ENCODE measurements at regions not wholly inside any gene's neighbourhood (a gene's known extent, or its start where the extent isn't known, plus 50 kb on each side); places are given as distances from the start of the nearest gene placed in this dataset.

DNA sequence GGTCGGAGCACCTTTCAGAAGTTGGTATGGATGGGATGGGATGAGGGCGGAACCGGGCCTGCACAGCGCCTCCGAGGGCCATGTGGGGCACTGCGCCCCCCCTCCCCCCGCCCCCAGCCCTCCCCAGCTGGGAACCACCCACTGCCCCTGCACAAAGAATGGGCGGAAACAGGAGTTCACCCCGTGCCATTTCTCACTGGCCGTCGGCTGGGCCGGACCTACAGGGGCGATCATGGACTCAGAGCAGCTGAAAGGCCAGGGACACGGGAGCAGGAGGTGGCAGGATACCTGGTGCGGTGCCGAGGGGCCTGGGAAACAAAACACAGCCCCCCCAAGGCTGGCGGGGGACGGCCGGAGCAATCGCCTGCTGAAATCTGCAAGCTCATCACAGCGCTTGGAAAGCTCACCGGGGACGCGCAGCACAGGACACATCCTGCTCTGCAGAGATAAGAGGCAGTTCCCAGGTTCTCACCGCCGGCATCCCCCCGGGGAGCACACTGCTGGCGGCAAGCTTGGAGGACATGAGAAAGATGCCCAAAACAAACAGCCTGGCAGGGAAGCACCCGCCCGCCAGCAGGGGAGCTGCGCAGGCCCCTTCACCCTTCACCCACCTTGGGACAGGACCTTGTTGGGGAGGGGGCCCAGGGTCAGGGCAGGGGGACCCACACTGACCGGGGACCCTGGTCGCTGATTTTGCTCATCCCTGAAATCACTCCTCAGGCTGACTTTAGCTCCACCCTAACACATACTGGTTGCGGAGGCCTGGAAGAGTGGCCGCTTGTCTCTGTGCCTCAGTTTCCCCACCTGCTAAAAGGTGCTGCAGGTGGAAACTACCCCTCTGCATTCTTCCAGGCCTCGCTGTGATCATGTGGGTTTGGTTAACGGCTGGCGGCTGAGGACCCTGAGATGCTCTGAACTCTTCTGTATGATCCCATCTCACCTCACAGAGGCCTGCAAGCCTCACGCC lies 263.9 kb downstream of the C16orf95 start:
- intact Hi-C loops (cut with DNase I) = no loop called here
- H3K4me1 ChIP-seq = no peaks in the 10 kb centered on the region
- peaks cover 39% of the 10 kb centered on the region for H3K27me3 ChIP-seq (ENCODE audit: low read depth)
- no peak overlapping the region for H3K4me3 ChIP-seq
- no peaks in the 10 kb centered on the region for H3K36me3 ChIP-seq
- no peak for ATAC-seq
- no peak for DNase-seq
- no peaks in the 10 kb centered on the region for H3K9me3 ChIP-seq
- TF ChIP-seq, protein P1, sequence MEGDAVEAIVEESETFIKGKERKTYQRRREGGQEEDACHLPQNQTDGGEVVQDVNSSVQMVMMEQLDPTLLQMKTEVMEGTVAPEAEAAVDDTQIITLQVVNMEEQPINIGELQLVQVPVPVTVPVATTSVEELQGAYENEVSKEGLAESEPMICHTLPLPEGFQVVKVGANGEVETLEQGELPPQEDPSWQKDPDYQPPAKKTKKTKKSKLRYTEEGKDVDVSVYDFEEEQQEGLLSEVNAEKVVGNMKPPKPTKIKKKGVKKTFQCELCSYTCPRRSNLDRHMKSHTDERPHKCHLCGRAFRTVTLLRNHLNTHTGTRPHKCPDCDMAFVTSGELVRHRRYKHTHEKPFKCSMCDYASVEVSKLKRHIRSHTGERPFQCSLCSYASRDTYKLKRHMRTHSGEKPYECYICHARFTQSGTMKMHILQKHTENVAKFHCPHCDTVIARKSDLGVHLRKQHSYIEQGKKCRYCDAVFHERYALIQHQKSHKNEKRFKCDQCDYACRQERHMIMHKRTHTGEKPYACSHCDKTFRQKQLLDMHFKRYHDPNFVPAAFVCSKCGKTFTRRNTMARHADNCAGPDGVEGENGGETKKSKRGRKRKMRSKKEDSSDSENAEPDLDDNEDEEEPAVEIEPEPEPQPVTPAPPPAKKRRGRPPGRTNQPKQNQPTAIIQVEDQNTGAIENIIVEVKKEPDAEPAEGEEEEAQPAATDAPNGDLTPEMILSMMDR (IDR thresholded peaks at IDR 0.05) = no peak
- no peak overlapping the region for H3K27ac ChIP-seq

DNA sequence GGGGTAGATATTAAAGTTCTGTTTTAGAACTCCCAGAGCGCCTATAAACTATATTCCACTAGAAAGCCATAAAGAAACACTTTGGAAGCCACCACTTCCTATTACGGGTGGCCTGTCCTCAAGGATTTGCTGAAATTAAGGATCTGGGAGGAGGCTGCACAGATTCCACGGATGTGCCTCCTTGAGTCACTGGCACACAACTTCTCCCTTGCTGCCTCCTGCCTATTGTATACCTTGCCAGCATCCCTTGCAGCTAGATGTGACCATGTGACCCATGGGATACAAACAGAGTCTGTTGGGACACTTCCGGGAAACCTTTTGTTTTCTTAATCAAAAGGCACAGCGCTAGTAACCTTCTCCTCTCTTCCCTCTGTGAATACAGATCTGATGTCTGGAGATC lies 263.0 kb downstream of the C16orf95 start:
- H3K4me1 ChIP-seq = no peaks in the 10 kb centered on the region
- no peak overlapping the region for H3K27ac ChIP-seq
- DNase-seq (no peak), ATAC-seq (no peak)
- intact Hi-C loops (cut with DNase I) = no loop called here
- H3K9me3 ChIP-seq = no peaks in the 10 kb centered on the region
- TF ChIP-seq, protein P1 (IDR thresholded peaks at IDR 0.05) = no peak
- H3K4me3 ChIP-seq = no peak overlapping the region
- H3K36me3 ChIP-seq = no peaks in the 10 kb centered on the region
- H3K27me3 ChIP-seq (ENCODE audit: low read depth) = peaks cover 39% of the 10 kb centered on the region

DNA sequence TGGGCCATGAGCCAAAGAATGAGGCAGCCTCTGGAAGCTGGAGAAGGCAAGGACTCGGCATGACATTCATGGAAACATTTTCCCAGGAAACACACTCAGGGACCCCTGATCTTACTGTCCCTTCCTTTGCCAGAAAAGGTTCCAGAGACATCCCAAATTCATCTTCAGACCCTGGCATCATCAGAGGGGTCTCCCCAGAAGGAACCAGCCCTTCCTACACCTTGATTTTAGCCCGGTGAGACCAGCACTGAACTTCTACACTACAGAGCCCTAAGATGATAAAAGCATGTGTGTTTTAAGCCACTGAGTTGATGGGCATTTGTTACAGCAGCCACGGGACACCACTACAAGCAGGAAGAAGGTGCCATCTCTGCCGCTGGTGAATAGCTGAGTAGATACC lies 262.3 kb downstream of the C16orf95 start:
- H3K27ac ChIP-seq = no peak overlapping the region
- H3K4me1 ChIP-seq = no peaks in the 10 kb centered on the region
- H3K9me3 ChIP-seq = no peaks in the 10 kb centered on the region
- TF ChIP-seq, protein P1 (IDR thresholded peaks at IDR 0.05) = no peak
- DNase-seq (no peak), ATAC-seq (no peak)
- intact Hi-C loops (cut with DNase I) = no loop called here
- no peaks in the 10 kb centered on the region for H3K36me3 ChIP-seq
- H3K27me3 ChIP-seq (ENCODE audit: low read depth) = peaks cover 37% of the 10 kb centered on the region
- H3K4me3 ChIP-seq = no peak overlapping the region

DNA sequence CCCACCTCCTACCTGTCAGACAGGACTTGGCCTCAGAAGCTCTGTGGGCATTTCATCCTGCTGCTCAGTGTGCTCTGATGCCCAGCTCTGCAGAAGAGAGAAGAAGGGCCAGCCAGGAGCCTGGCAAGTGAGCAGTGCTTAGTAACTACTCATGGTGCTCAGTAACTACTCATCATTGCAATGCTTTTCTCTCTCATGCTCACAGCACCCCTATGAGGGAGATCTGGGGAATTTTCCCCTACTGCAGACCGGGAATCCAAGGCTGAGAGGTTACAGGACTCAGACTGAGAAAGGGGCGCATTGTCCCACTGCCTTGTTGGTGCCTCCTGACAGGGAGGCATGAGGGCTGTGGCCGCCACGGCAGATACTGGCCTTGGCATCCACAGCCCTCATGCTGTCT lies 261.1 kb downstream of the C16orf95 start:
- ATAC-seq = no peak
- H3K36me3 ChIP-seq = no peaks in the 10 kb centered on the region
- H3K27me3 ChIP-seq (ENCODE audit: low read depth) = peaks cover 32% of the 10 kb centered on the region
- H3K4me1 ChIP-seq = no peaks in the 10 kb centered on the region
- no peak overlapping the region for H3K4me3 ChIP-seq
- H3K27ac ChIP-seq = no peak overlapping the region
- TF ChIP-seq, protein P1 (IDR thresholded peaks at IDR 0.05) = no peak
- no peak for DNase-seq
- intact Hi-C loops (cut with DNase I) = no loop called here
- no peaks in the 10 kb centered on the region for H3K9me3 ChIP-seq

DNA sequence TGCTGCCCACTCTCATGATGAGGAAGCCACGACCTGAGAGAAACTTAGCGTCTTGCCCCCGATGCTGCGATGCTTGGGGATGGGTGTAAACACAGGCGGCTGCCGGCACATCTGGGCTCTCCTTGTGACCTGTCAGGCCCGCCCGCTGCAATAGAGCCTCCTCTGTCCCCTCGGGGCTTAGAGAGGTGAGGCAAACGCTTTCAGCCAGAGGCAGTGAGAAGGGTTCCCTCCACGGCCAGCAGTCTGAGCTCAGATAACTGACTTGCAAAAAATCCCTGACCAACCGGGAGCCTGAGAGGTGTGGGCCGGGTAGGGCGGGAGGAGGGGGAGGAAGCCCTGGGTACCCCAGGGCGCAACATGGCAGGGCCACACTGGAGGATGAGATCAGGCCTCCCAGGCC lies 260.6 kb downstream of the C16orf95 start:
- DNase-seq = no peak
- Histone ChIP-seq H3K27me3 (ENCODE audit: low read depth) (peaks cover 32% of the 10 kb centered on the region), H3K4me3 (no peak overlapping the region), H3K9me3 (no peaks in the 10 kb centered on the region), H3K4me1 (no peaks in the 10 kb centered on the region), H3K36me3 (no peaks in the 10 kb centered on the region), H3K27ac (no peak overlapping the region)
- ATAC-seq = no peak
- intact Hi-C loops (cut with DNase I) = no loop called here
- TF ChIP-seq, protein P1 (IDR thresholded peaks at IDR 0.05) = no peak
